ENCODE measurements at regions not wholly inside any gene's neighbourhood (a gene's known extent, or its start where the extent isn't known, plus 50 kb on each side); places are given as distances from the start of the nearest gene placed in this dataset.

GRCh38 chr12:92471551-92471950 lies 231.2 kb upstream of the PLEKHG7 start:
- H3K9me3 ChIP-seq (ENCODE audit: control insufficient read depth in 1 of 2, low read length in 2 of 2) = no peaks in the 10 kb centered on the region
- no peak overlapping the region for H3K4me3 ChIP-seq (ENCODE audit: low read depth in 1 of 2, low read length in 2 of 2)
- H3K4me1 ChIP-seq (ENCODE audit: control insufficient read depth in 1 of 2, insufficient read depth in 2 of 2, low read length in 2 of 2) = peaks cover 7 to 32% of the 10 kb centered on the region in 2 donors
- no peak overlapping the region for H3K27ac ChIP-seq (ENCODE audit: low read depth, low read length)
- peaks cover 0 to 2% of the 10 kb centered on the region in 2 donors for H3K36me3 ChIP-seq (ENCODE audit: control insufficient read depth in 1 of 2, insufficient read depth in 2 of 2, low read length in 2 of 2)
- H3K27me3 ChIP-seq (ENCODE audit: control insufficient read depth in 1 of 2, insufficient read depth in 2 of 2, low read length in 2 of 2) = no peaks in the 10 kb centered on the region
- H3K9ac ChIP-seq (ENCODE audit: low read depth in 1 of 2, low read length in 2 of 2) = no peak overlapping the region

- no peak overlapping the region for H3K4me3 ChIP-seq (ENCODE audit: low read depth in 1 of 2, low read length in 2 of 2)
- no peaks in the 10 kb centered on the region for H3K9me3 ChIP-seq (ENCODE audit: control insufficient read depth in 1 of 2, low read length in 2 of 2)
- no peaks in the 10 kb centered on the region for H3K27me3 ChIP-seq (ENCODE audit: control insufficient read depth in 1 of 2, insufficient read depth in 2 of 2, low read length in 2 of 2)
- H3K4me1 ChIP-seq (ENCODE audit: control insufficient read depth in 1 of 2, insufficient read depth in 2 of 2, low read length in 2 of 2) = peaks cover 7 to 32% of the 10 kb centered on the region in 2 donors
- no peaks in the 10 kb centered on the region for H3K36me3 ChIP-seq (ENCODE audit: control insufficient read depth in 1 of 2, insufficient read depth in 2 of 2, low read length in 2 of 2)
- no peak overlapping the region for H3K27ac ChIP-seq (ENCODE audit: low read depth, low read length)
- no peak overlapping the region for H3K9ac ChIP-seq (ENCODE audit: low read depth in 1 of 2, low read length in 2 of 2)
Observed at GRCh38 chr12:92470608-92471021, 232.2 kb upstream of the PLEKHG7 start.

GRCh38 chr12:92469837-92470236 lies 233.0 kb upstream of the PLEKHG7 start:
- Histone ChIP-seq H3K9me3 (ENCODE audit: control insufficient read depth in 1 of 2, low read length in 2 of 2) (no peaks in the 10 kb centered on the region), H3K4me3 (ENCODE audit: low read depth in 1 of 2, low read length in 2 of 2) (no peak overlapping the region), H3K36me3 (ENCODE audit: control insufficient read depth in 1 of 2, insufficient read depth in 2 of 2, low read length in 2 of 2) (no peaks in the 10 kb centered on the region), H3K4me1 (ENCODE audit: control insufficient read depth in 1 of 2, insufficient read depth in 2 of 2, low read length in 2 of 2) (peaks cover 7 to 32% of the 10 kb centered on the region in 2 donors), H3K27ac (ENCODE audit: low read depth, low read length) (no peak overlapping the region), H3K27me3 (ENCODE audit: control insufficient read depth in 1 of 2, insufficient read depth in 2 of 2, low read length in 2 of 2) (no peaks in the 10 kb centered on the region), H3K9ac (ENCODE audit: low read depth in 1 of 2, low read length in 2 of 2) (no peak overlapping the region)

GRCh38 chr12:92468358-92469020 lies 234.3 kb upstream of the PLEKHG7 start:
- Histone ChIP-seq H3K36me3 (ENCODE audit: control insufficient read depth in 1 of 2, insufficient read depth in 2 of 2, low read length in 2 of 2) (no peaks in the 10 kb centered on the region), H3K27me3 (ENCODE audit: control insufficient read depth in 1 of 2, insufficient read depth in 2 of 2, low read length in 2 of 2) (no peaks in the 10 kb centered on the region), H3K9me3 (ENCODE audit: control insufficient read depth in 1 of 2, low read length in 2 of 2) (no peaks in the 10 kb centered on the region), H3K4me3 (ENCODE audit: low read depth in 1 of 2, low read length in 2 of 2) (no peak overlapping the region), H3K4me1 (ENCODE audit: control insufficient read depth in 1 of 2, insufficient read depth in 2 of 2, low read length in 2 of 2) (peaks cover 7 to 32% of the 10 kb centered on the region in 2 donors), H3K27ac (ENCODE audit: low read depth, low read length) (no peak overlapping the region), H3K9ac (ENCODE audit: low read depth in 1 of 2, low read length in 2 of 2) (no peak overlapping the region)

- H3K9me3 ChIP-seq (ENCODE audit: control insufficient read depth in 1 of 2, low read length in 2 of 2) = no peaks in the 10 kb centered on the region
- H3K4me3 ChIP-seq (ENCODE audit: low read depth in 1 of 2, low read length in 2 of 2) = no peak overlapping the region
- no peaks in the 10 kb centered on the region for H3K36me3 ChIP-seq (ENCODE audit: control insufficient read depth in 1 of 2, insufficient read depth in 2 of 2, low read length in 2 of 2)
- H3K27me3 ChIP-seq (ENCODE audit: control insufficient read depth in 1 of 2, insufficient read depth in 2 of 2, low read length in 2 of 2) = no peaks in the 10 kb centered on the region
- H3K27ac ChIP-seq (ENCODE audit: low read depth, low read length) = no peak overlapping the region
- H3K9ac ChIP-seq (ENCODE audit: low read depth in 1 of 2, low read length in 2 of 2) = no peak overlapping the region
- H3K4me1 ChIP-seq (ENCODE audit: control insufficient read depth in 1 of 2, insufficient read depth in 2 of 2, low read length in 2 of 2) = peaks cover 7 to 32% of the 10 kb centered on the region in 2 donors
Observed at GRCh38 chr12:92467886-92468285, 234.9 kb upstream of the PLEKHG7 start.

GRCh38 chr12:92466391-92467305 lies 236.1 kb upstream of the PLEKHG7 start:
- peak overlapping the region in 1 of 2 donors; percentile 46 for H3K4me3 ChIP-seq (ENCODE audit: low read depth in 1 of 2, low read length in 2 of 2)
- H3K9ac ChIP-seq (ENCODE audit: low read depth in 1 of 2, low read length in 2 of 2) = no peak overlapping the region
- H3K27ac ChIP-seq (ENCODE audit: low read depth, low read length) = no peak overlapping the region
- H3K4me1 ChIP-seq (ENCODE audit: control insufficient read depth in 1 of 2, insufficient read depth in 2 of 2, low read length in 2 of 2) = peaks cover 4 to 25% of the 10 kb centered on the region in 2 donors
- no peaks in the 10 kb centered on the region for H3K27me3 ChIP-seq (ENCODE audit: control insufficient read depth in 1 of 2, insufficient read depth in 2 of 2, low read length in 2 of 2)
- no peaks in the 10 kb centered on the region for H3K36me3 ChIP-seq (ENCODE audit: control insufficient read depth in 1 of 2, insufficient read depth in 2 of 2, low read length in 2 of 2)
- H3K9me3 ChIP-seq (ENCODE audit: control insufficient read depth in 1 of 2, low read length in 2 of 2) = no peaks in the 10 kb centered on the region

GRCh38 chr12:92465786-92466295 lies 236.9 kb upstream of the PLEKHG7 start:
- Histone ChIP-seq H3K4me1 (ENCODE audit: control insufficient read depth in 1 of 2, insufficient read depth in 2 of 2, low read length in 2 of 2) (peaks cover 9 to 27% of the 10 kb centered on the region in 2 donors), H3K9me3 (ENCODE audit: control insufficient read depth in 1 of 2, low read length in 2 of 2) (no peaks in the 10 kb centered on the region), H3K9ac (ENCODE audit: low read depth in 1 of 2, low read length in 2 of 2) (no peak overlapping the region), H3K27ac (ENCODE audit: low read depth, low read length) (no peak overlapping the region), H3K36me3 (ENCODE audit: control insufficient read depth in 1 of 2, insufficient read depth in 2 of 2, low read length in 2 of 2) (no peaks in the 10 kb centered on the region), H3K27me3 (ENCODE audit: control insufficient read depth in 1 of 2, insufficient read depth in 2 of 2, low read length in 2 of 2) (no peaks in the 10 kb centered on the region), H3K4me3 (ENCODE audit: low read depth in 1 of 2, low read length in 2 of 2) (no peak overlapping the region)

GRCh38 chr12:92464911-92465310 lies 237.9 kb upstream of the PLEKHG7 start:
- Histone ChIP-seq H3K4me1 (ENCODE audit: control insufficient read depth in 1 of 2, insufficient read depth in 2 of 2, low read length in 2 of 2) (peaks cover 9 to 23% of the 10 kb centered on the region in 2 donors), H3K9me3 (ENCODE audit: control insufficient read depth in 1 of 2, low read length in 2 of 2) (no peaks in the 10 kb centered on the region), H3K27ac (ENCODE audit: low read depth, low read length) (no peak overlapping the region), H3K9ac (ENCODE audit: low read depth in 1 of 2, low read length in 2 of 2) (no peak overlapping the region), H3K27me3 (ENCODE audit: control insufficient read depth in 1 of 2, insufficient read depth in 2 of 2, low read length in 2 of 2) (no peaks in the 10 kb centered on the region), H3K4me3 (ENCODE audit: low read depth in 1 of 2, low read length in 2 of 2) (no peak overlapping the region), H3K36me3 (ENCODE audit: control insufficient read depth in 1 of 2, insufficient read depth in 2 of 2, low read length in 2 of 2) (no peaks in the 10 kb centered on the region)

GRCh38 chr12:92463171-92463570 lies 239.6 kb upstream of the PLEKHG7 start:
- H3K36me3 ChIP-seq (ENCODE audit: control insufficient read depth in 1 of 2, insufficient read depth in 2 of 2, low read length in 2 of 2) = no peaks in the 10 kb centered on the region
- no peak overlapping the region for H3K4me3 ChIP-seq (ENCODE audit: low read depth in 1 of 2, low read length in 2 of 2)
- H3K27ac ChIP-seq (ENCODE audit: low read depth, low read length) = no peak overlapping the region
- no peaks in the 10 kb centered on the region for H3K27me3 ChIP-seq (ENCODE audit: control insufficient read depth in 1 of 2, insufficient read depth in 2 of 2, low read length in 2 of 2)
- no peak overlapping the region for H3K9ac ChIP-seq (ENCODE audit: low read depth in 1 of 2, low read length in 2 of 2)
- no peaks in the 10 kb centered on the region for H3K9me3 ChIP-seq (ENCODE audit: control insufficient read depth in 1 of 2, low read length in 2 of 2)
- peaks cover 6 to 19% of the 10 kb centered on the region in 2 donors for H3K4me1 ChIP-seq (ENCODE audit: control insufficient read depth in 1 of 2, insufficient read depth in 2 of 2, low read length in 2 of 2)

GRCh38 chr12:92462527-92462926 lies 240.3 kb upstream of the PLEKHG7 start:
- Histone ChIP-seq H3K9ac (ENCODE audit: low read depth in 1 of 2, low read length in 2 of 2) (no peak overlapping the region), H3K4me1 (ENCODE audit: control insufficient read depth in 1 of 2, insufficient read depth in 2 of 2, low read length in 2 of 2) (peaks cover 6 to 14% of the 10 kb centered on the region in 2 donors), H3K9me3 (ENCODE audit: control insufficient read depth in 1 of 2, low read length in 2 of 2) (no peaks in the 10 kb centered on the region), H3K27me3 (ENCODE audit: control insufficient read depth in 1 of 2, insufficient read depth in 2 of 2, low read length in 2 of 2) (no peaks in the 10 kb centered on the region), H3K36me3 (ENCODE audit: control insufficient read depth in 1 of 2, insufficient read depth in 2 of 2, low read length in 2 of 2) (no peaks in the 10 kb centered on the region), H3K4me3 (ENCODE audit: low read depth in 1 of 2, low read length in 2 of 2) (no peak overlapping the region), H3K27ac (ENCODE audit: low read depth, low read length) (no peak overlapping the region)

Measured in duodenal mucosa (tissue), 2 donors.